ENCODE measurements at regions not wholly inside any gene's neighbourhood (a gene's known extent, or its start where the extent isn't known, plus 50 kb on each side); places are given as distances from the start of the nearest gene placed in this dataset.

DNA sequence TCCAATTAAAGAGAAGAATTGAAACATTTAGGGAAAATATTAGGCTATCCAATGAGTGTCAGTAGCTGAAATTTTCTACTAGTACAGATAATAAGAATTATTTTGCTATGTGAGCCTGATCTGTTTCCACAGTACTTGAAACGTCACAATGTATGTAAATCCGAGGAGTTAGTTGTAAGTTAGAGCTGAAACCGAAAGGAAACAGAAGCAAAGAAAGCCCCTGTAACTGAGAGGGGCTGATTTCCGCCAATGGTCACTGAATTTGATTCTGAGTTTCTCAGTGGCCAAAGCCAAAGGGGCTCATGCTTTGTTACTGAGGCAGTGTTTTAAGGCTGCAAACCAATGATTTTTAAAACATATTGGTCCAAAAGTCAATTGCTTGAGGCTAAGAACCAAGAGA, 168.3 kb upstream of the DUSP10 start:
- Histone ChIP-seq H3K27me3 (no peaks in the 10 kb centered on the region), H3K36me3 (no peaks in the 10 kb centered on the region), H3K4me1 (no peaks in the 10 kb centered on the region), H3K27ac (no peak overlapping the region), H3K4me3 (no peak overlapping the region), H3K9me3 (no peaks in the 10 kb centered on the region), H3K9ac (ENCODE audit: low read depth in 2 of 2, low read length in 2 of 2) (no peak overlapping the region)
- TF ChIP-seq, protein P1, sequence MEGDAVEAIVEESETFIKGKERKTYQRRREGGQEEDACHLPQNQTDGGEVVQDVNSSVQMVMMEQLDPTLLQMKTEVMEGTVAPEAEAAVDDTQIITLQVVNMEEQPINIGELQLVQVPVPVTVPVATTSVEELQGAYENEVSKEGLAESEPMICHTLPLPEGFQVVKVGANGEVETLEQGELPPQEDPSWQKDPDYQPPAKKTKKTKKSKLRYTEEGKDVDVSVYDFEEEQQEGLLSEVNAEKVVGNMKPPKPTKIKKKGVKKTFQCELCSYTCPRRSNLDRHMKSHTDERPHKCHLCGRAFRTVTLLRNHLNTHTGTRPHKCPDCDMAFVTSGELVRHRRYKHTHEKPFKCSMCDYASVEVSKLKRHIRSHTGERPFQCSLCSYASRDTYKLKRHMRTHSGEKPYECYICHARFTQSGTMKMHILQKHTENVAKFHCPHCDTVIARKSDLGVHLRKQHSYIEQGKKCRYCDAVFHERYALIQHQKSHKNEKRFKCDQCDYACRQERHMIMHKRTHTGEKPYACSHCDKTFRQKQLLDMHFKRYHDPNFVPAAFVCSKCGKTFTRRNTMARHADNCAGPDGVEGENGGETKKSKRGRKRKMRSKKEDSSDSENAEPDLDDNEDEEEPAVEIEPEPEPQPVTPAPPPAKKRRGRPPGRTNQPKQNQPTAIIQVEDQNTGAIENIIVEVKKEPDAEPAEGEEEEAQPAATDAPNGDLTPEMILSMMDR (IDR thresholded peaks at IDR 0.05), result no peak
- no peak for DNase-seq
- intact Hi-C loops (cut with DNase I), result no loop called here

DNA sequence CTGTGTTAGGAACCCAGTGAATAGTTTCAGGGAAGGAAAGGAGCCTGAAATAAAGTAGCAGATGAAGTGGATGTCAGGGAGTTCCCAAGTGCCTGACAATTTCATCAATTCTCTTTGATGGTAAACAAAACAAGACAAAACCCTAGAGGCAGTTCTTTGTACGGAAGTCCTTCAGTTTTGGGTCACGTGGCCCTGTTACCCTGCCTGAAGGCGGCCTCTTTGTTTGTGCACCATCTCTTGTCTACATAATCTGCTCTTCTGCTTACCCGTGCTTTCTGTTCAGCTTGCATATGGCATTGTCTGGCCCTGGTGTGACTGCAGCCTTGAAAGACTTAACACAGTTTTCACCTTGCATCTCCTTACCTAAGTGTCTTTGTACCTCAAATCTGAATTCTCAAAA, 166.7 kb upstream of the DUSP10 start:
- intact Hi-C loops (cut with DNase I), result no loop called here

DNA sequence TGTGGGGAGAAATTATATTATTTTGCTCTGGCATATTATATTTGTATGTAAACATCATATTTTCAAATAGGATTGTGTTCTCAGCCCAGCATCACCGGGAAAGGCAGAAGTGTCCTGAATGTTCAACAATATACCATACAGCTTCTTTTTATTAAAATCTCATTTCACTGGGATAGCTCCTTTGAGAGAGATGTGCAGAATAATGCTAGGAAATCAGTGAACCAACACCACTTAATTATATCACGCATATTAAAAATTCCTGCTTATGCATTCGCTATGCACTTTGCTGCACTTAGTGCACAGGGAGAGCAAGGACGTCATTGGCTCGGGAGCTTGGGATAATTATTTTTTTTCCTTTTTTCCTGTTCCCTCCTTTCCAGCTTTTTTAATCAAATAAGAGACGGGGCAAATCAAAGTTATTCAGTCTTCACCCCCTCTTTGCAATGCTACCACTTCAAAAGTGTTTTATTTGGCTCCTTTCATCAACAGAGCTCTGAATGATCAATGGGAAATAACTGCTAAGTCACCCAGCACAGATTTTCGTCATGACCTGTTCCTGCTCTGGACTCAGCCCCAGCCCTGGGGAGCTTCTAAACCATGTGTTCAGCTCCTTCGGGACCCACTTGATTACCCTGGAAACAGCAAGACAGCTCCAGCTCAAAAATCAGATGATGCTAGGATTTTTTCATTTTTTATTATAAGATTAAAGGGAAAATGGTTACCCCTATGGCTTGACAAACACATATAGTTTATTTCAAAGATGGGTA, 165.5 kb upstream of the DUSP10 start:
- TF ChIP-seq, protein P1 (IDR thresholded peaks at IDR 0.05), result no peak
- intact Hi-C loops (cut with DNase I), result no loop called here
- Histone ChIP-seq H3K4me1 (no peaks in the 10 kb centered on the region), H3K9ac (ENCODE audit: low read depth in 2 of 2, low read length in 2 of 2) (no peak overlapping the region), H3K27ac (no peak overlapping the region), H3K27me3 (no peaks in the 10 kb centered on the region), H3K4me3 (no peak overlapping the region), H3K36me3 (no peaks in the 10 kb centered on the region), H3K9me3 (no peaks in the 10 kb centered on the region)
- DNase-seq, result no peak

More for the DNA sequence above, 166.7 kb upstream of the DUSP10 start:
- DNase-seq, result no peak
- H3K27ac ChIP-seq, result no peak overlapping the region
- no peak overlapping the region for H3K9ac ChIP-seq (ENCODE audit: low read depth in 2 of 2, low read length in 2 of 2)
- no peak overlapping the region for H3K4me3 ChIP-seq
- TF ChIP-seq, protein P1 (IDR thresholded peaks at IDR 0.05), result no peak
- H3K27me3 ChIP-seq, result no peaks in the 10 kb centered on the region
- H3K36me3 ChIP-seq, result no peaks in the 10 kb centered on the region
- no peaks in the 10 kb centered on the region for H3K9me3 ChIP-seq
- H3K4me1 ChIP-seq, result no peaks in the 10 kb centered on the region

DNA sequence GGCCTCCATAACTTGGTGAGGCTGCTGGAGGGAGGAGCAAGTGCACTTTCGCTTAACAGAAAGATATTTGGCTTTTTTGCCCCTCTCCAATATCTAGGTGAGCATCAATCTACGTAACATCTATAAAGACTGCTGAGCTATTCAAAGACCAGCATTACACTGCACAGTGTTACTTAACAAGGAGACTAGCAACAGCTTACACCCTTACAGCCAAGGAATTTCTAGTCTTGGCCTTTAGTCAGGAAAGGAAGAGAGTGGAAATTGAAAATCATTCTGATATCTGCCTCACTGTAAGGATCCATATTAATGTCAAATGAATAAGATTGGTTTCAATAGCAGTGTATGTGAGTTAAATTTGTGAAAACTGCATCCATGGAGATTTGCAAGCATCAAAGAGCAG, 163.9 kb upstream of the DUSP10 start:
- TF ChIP-seq, protein P1 (IDR thresholded peaks at IDR 0.05), result no peak
- Histone ChIP-seq H3K27me3 (no peaks in the 10 kb centered on the region), H3K36me3 (no peaks in the 10 kb centered on the region), H3K4me1 (no peaks in the 10 kb centered on the region), H3K27ac (no peak overlapping the region), H3K9ac (ENCODE audit: low read depth in 2 of 2, low read length in 2 of 2) (no peak overlapping the region), H3K4me3 (no peak overlapping the region), H3K9me3 (no peaks in the 10 kb centered on the region)
- DNase-seq, result no peak
- intact Hi-C loops (cut with DNase I), result no loop called here

DNA sequence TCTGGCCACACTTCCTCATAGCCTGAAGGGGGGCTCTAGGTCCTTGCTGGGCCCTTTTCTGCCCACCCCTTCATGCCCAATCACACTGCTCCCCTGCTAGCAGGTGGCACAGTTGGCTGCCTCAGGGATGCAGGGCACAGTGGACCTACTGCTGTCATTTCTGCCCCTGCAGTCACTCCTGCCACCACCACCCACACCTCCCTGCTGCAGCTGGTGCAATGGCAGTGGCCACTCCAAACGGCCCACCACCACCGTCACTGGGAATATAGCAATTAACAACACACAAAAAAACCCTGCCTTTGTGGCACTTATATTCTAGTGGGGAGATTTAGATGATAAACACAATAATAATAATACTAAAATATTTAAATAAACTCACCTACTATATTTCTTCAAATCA, 162.4 kb upstream of the DUSP10 start:
- H3K27ac ChIP-seq, result no peak overlapping the region
- H3K9me3 ChIP-seq, result no peaks in the 10 kb centered on the region
- intact Hi-C loops (cut with DNase I), result no loop called here
- no peak overlapping the region for H3K4me3 ChIP-seq
- no peak overlapping the region for H3K9ac ChIP-seq (ENCODE audit: low read depth in 2 of 2, low read length in 2 of 2)
- H3K27me3 ChIP-seq, result no peaks in the 10 kb centered on the region
- no peak for DNase-seq
- TF ChIP-seq, protein P1 (IDR thresholded peaks at IDR 0.05), result no peak
- no peaks in the 10 kb centered on the region for H3K4me1 ChIP-seq
- no peaks in the 10 kb centered on the region for H3K36me3 ChIP-seq
